ENCODE measurements at regions not wholly inside any gene's neighbourhood (a gene's known extent, or its start where the extent isn't known, plus 50 kb on each side); places are given as distances from the start of the nearest gene placed in this dataset.

GRCh38 chr14:76647697-76648298 lies 113.5 kb upstream of the VASH1 start:
- no peaks in the 10 kb centered on the region for H3K9me3 Mint-ChIP-seq
- intact Hi-C loops (cut with micrococcal nuclease): loop anchor here (2.0 to 5.0 kb wide), 2 partner anchors 190 to 597 kb away; no protein-coding TSS in a partner anchor
- no peaks in the 10 kb centered on the region for H3K4me1 Mint-ChIP-seq (ENCODE audit: low read depth)
- ATAC-seq (no peak), DNase-seq (peak; percentile 26)
- TF ChIP-seq CTCF (IDR thresholded peaks at IDR 0.05): peak; percentile 85
- H3K36me3 Mint-ChIP-seq (ENCODE audit: low read depth): no peaks in the 10 kb centered on the region
- H3K27ac Mint-ChIP-seq: no peak overlapping the region
- no peak overlapping the region for H3K4me3 Mint-ChIP-seq
- POLR2A ChIA-PET: no interaction called here
- peaks cover 2% of the 10 kb centered on the region for H3K27me3 Mint-ChIP-seq
- CTCF ChIA-PET: interaction anchor here (0.6 to 3.8 kb wide), 17 partner anchors 9 to 596 kb away, joined by 3 to 18 read pairs (median 3); no protein-coding TSS in a partner anchor

GRCh38 chr14:76651410-76652055 lies 109.7 kb upstream of the VASH1 start:
- Mint-ChIP-seq H3K4me1 (ENCODE audit: low read depth) (no peaks in the 10 kb centered on the region), H3K36me3 (ENCODE audit: low read depth) (no peaks in the 10 kb centered on the region), H3K27me3 (peaks cover 7% of the 10 kb centered on the region), H3K27ac (no peak overlapping the region), H3K4me3 (no peak overlapping the region), H3K9me3 (no peaks in the 10 kb centered on the region)
- no peak for TF ChIP-seq CTCF (IDR thresholded peaks at IDR 0.05)
- ATAC-seq (no peak), DNase-seq (no peak)
- ChIA-PET CTCF (interaction anchor here (1.2 kb wide), 1 partner anchor 601 kb away, joined by 3 read pairs; no protein-coding TSS in a partner anchor), POLR2A (no interaction called here)
- intact Hi-C loops (cut with micrococcal nuclease): no loop called here

GRCh38 chr14:76653875-76654572 lies 107.2 kb upstream of the VASH1 start:
- POLR2A ChIA-PET: interaction anchor here (1.0 kb wide), 1 partner anchor 10 kb away, joined by 3 read pairs; no protein-coding TSS in a partner anchor
- no peak for ATAC-seq
- Mint-ChIP-seq H3K4me3 (no peak overlapping the region), H3K27ac (no peak overlapping the region), H3K4me1 (ENCODE audit: low read depth) (no peaks in the 10 kb centered on the region), H3K9me3 (peaks cover 5% of the 10 kb centered on the region), H3K27me3 (peaks cover 8% of the 10 kb centered on the region), H3K36me3 (ENCODE audit: low read depth) (no peaks in the 10 kb centered on the region)
- intact Hi-C loops (cut with micrococcal nuclease): no loop called here
- no peak for DNase-seq
- CTCF ChIA-PET: no interaction called here
- TF ChIP-seq CTCF (IDR thresholded peaks at IDR 0.05): no peak

- CTCF ChIA-PET: no interaction called here
- Mint-ChIP-seq H3K36me3 (ENCODE audit: low read depth) (no peaks in the 10 kb centered on the region), H3K27ac (no peak overlapping the region), H3K4me1 (ENCODE audit: low read depth) (no peaks in the 10 kb centered on the region), H3K9me3 (peaks cover 7% of the 10 kb centered on the region), H3K27me3 (peaks cover 11% of the 10 kb centered on the region), H3K4me3 (no peak overlapping the region)
- ATAC-seq: no peak
- intact Hi-C loops (cut with micrococcal nuclease): no loop called here
- POLR2A ChIA-PET: interaction anchor here (1.0 kb wide), 1 partner anchor 9 kb away, joined by 3 read pairs; no protein-coding TSS in a partner anchor
- TF ChIP-seq CTCF (IDR thresholded peaks at IDR 0.05): no peak
- no peak for DNase-seq
Observed at GRCh38 chr14:76654573-76655108, 106.6 kb upstream of the VASH1 start.
